DMS114 treated with DMSO at 0.1 percent for 48 hours (cell line): ENCODE measurements at regions not wholly inside any gene's neighbourhood (a gene's known extent, or its start where the extent isn't known, plus 50 kb on each side); places are given as distances from the start of the nearest gene placed in this dataset.

Experiments used
- DNase-seq: peaks from one replicate; lab custom pipeline; 2025; ENCODE audit not compliant: unreplicated experiment; lab: John Stamatoyannopoulos, UW

DNA sequence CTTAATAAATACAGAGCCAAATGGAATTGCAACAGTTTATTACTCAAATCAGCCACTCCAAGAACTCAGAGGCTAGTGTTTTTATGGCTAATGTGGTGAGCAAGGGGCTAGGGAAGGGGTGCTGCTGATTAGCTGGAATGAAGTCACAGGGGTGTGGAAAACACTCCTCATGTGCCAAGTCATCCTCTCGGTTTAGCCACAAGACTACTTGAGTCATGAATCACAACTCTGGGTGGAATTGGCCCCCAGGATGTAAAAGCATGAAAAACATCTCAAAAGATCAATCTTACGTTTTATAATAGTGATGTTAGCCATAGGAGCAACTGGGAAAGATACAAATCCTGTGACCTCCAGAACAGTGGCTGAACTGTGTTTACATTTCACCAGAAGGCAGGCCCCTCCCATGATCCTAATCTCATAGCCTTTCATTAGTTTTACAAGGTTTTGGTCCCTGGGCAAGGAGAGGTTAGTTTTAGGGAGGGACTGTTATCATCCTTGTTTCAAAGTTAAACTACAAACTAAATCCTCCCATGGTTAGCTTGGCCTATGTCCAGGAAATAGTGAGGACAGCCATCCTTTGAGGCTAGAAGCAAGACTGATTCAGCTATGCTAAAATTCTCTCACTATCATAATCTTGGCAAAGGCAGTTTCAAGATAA lies 2020.1 kb upstream of the PCDH20 start:
- no peak for DNase-seq

DNA sequence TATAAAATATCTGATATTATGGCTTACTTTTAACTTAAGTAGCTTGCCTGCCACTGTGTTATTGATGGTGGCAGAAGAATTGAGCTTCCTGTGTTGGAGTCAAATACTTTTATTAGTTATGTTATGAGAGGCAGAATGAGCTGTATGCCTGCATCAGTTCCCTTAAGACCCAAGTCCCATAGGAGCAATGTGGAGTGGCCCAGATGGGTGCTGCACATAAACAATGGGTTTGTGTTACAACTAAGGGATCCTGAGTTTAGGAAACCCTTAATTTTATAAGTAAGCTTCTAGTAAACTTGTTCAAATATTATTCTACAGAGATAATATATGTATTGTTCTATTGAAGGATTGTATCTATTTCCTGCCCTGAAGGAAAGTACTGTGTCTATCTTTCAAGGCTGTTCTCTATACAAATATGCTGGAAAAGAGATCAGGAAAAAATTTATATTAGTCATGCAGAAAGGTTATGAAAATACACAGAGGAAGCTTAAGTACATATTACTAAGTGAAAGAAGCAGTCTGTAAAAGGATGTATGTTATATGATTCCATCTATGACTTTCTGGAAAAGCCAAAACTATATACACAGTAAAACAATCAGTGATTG lies 2018.0 kb upstream of the PCDH20 start:
- DNase-seq: no peak

DNA sequence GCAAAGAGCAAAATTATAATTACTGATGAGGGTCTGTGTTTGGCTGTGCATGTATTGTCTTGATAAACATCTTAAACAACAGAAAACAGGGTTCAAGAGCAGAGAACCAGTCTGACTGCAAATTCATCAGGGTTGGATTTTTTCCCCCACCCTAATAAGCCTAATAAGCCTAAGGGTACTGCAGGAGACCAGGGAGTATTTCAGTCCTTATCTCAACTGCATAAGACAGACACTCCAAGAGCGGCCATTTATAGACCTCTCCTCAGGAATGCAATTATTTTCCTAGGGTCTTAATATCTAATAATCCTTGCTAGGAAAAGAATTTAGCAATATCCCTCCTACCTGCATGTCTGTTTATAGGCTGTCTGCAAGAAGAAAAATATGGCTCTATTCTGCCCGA lies 2011.5 kb upstream of the PCDH20 start:
- DNase-seq: no peak

DNA sequence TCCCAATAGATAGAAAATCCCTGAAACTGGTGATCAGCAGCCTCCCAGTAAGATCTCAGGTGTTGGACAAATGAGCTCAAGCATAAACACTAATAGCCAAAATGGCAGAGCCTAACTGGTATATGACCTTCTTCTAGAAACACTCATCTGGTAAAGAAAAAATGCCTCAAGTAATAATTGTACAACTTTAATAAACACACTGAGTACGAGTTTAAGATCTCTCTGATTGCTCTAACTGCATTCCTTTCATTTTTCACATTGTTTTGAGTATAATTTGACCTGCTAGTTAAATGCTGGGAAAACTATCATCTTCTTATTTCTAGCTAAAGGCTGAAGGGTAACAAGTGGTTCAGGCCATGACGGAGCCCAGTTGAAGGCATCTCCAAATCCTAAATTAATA lies 2009.5 kb upstream of the PCDH20 start:
- DNase-seq: no peak

DNA sequence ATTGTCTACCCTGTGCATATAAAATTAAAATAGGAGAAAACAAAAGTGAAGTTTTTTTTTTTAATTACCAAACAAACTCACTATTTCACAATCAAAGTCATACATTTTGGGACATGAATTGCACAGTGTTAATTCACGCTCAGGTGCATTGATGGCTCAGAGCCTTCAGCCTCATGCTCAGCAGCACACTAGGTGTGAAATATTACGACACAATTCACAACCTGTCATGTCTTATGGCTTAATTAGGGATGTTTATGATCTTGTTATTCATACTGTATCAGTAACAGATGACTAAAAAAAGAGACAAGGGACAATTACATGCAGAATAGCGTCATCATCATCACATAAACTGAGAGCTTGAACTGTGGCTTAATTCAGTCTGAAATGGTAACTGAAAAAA lies 2005.5 kb upstream of the PCDH20 start:
- no peak for DNase-seq

DNA sequence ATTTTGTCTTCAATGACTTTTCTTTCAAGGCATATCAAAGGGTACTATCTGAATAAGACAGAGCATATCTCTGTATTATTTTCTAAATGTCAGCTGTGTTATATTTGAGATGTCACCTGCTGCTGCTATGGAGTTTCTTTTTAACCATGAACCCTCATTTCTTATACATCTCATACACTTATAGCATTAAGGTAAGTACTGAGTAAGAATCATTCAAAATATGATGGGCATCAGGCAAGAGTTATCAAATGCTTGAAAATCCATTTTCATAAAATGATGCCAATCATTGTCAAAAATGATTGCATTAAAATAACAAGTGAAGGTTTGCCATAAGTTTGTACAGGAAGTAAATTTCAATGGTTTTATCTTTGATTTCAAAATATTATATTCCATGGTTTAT lies 2005.0 kb upstream of the PCDH20 start:
- DNase-seq: no peak

DNA sequence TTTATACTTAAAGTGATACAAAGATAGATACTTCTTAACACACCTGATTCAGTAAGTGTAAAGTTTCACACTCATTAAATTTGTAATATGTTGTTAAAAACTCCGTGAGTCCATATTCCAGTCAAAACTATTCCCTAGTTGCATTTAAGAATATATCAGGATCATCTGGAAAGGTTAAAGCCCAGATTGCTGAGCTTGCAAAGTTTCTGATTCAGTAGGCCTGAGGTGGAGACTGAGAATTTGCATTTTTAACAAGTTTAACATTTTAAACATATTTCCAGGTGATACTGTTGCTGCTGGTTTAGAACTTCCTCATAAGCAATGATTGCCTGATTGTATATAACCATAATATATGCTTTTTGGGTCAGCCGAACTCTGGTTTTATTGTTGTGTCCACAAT lies 1998.6 kb upstream of the PCDH20 start:
- no peak for DNase-seq

DNA sequence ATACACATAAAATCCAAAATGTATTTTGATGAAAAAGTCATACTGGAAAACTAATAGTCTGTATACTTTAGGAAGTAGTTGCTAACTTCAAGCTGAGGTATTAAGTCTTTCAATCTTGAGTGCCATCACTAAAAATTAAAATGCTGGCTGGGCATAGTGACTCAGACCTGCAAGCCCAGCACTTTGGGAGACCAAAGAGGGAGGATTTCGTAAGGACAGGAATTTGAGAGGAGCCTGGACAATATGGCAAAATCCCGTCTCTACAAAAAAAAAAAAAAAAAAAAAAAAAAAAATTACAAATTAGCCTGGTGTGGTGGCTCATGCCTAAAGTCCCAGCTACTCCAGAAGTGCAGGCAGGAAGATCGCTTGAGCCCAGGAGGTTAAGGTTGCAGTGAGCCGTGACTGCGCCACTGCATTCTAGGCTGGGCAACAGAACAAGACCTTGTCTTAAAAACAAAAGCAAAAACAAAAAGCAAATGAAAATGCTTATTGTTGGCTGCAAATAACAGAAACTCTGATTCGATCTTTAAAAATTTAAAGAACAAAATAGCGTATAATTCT lies 1994.2 kb upstream of the PCDH20 start:
- no peak for DNase-seq

DNA sequence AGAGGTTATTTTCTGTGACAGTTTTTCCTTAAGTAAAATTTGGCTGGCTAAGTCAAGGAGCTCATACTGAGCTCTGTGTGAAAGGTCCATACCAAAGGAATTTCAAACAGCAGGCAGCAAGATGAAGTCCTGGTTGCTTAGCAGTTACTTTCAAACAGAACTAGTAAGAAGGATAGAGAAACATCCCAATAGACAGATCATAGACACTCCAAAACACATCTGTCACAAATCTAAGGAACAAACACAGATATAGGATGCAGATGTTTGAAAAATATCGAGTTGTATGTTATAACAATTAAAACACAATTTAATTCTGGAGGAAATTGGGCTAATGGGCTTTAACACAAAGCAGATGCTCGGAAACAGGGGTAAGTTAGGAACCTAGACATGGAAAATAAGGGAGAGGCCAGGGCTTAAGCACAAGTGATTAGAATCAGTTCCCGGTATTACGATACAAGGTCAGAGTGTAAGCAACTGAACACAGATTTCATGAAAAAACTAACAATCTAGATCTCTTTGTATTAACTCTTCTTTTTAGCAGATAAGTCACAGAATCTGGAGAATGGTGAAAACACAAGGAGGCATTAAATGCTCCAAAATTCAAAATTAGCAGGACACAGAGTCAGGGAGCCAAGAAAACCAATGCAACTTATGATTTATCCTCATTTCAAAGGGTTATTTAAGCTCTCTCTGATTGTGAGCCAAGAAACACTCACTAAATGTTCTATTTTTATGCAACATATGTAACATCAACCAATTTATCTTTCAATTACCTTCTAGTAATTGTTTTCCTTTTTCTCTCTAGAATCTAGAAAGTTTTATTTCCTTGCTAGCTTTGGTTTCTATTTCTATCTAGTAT lies 1992.9 kb upstream of the PCDH20 start:
- DNase-seq: no peak

DNA sequence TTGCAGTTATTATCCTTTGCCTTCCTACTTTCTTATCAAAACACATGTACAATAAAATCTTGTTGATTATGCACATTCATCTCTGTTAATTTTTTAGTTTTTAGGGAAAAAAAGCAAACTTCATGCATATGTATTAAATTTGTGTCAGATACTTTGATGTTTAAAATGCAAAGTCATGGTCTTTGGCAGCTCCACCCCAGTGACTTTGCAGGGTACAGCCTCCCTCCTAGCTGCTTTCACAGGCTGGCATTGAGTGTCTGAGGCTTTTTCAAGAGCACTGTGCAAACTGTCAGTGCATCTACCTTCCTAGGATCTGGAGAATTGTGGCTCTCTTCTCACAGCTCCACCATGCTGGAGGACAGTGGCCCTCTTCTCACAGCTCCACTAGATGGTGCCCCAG lies 1988.1 kb upstream of the PCDH20 start:
- DNase-seq: no peak

DNA sequence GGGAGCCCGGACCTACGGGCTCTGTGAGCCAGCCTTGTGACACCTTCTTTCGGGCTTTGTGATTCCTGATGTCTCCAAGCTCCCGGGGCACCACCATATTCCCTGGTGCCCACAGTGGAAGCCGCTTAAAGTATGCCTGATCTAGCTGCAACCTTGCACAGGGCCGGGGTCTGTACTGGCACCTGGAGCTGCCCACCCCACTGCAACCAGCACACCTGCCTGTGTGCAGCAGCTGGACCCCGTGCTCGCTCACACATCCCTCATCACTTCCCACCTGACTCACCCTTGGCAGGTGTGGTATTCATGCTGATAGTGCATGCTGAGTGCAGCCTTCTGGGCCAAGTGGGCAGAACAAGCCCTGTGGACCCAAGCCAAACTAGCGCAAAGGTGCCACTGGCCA lies 1981.1 kb upstream of the PCDH20 start:
- no peak for DNase-seq

DNA sequence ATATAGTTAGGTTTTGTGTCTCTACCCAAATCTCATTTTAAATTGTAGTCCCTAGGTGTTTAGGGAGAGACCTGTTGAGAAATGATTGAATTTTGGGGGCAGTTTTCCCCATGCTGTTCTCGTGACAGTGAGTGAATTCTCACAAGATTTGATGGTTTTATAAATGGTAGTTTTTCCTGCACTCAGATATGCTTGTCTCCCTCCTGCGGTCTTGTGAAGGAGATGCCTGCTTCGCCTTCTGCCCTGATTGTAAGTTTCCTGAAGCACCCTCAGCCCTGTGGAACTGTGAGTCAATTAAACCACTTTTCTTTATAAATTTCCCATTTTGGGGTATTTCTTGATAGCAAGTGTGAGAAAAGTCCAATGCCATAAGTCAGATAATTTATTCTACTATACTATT lies 1977.5 kb upstream of the PCDH20 start:
- no peak for DNase-seq

DNA sequence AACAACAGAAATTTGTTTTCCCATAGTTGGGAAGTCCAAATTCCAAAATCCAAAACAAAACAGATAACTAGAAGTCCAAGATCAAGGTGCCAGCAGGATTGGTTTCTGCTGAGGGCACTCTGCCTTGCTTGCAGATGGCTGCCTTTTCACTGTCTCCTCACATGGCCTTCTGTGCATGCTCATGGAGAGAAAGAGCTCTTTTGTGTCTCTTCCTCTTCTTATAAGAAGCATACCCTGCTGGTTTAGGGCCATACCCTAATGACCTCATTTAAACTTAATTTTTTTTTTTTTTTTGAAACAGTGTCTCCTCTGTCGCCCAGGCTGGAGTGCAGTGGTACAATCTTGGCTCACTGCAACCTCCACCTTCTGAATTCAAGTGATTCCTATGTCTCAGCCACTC lies 1974.1 kb upstream of the PCDH20 start:
- no peak for DNase-seq

DNA sequence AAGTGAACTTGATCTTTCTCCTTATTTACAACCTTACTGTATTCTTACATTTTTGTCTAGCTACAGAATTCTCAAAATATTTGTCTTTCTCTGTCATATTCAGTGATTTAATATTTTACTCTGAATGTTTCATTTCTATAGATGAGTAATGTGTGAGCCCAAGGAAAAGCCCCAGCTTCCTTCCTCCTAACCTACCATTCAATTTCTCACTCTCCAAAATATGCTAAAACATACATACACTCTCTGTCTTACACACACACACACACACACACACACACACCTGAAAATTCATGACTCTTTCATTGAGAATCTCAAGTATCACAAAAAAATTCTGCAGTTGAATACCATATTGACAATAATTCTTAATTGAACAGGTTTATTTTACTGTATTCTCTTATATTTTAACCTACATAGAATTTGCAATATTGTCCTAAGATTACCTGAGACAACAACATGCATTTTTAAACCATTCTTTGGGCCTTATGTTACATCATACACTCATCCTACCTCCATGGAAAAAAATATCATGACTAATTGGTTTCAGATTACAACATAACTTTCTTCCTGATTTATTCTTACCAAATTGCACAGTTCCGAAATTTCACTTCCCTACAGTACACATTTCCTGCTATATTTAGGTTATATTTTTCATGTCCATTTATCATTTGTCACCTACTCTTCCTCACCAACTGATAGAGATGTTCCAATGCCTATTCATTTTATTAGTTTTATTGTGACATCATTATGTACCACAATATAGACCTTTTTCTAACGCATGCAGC lies 1965.6 kb upstream of the PCDH20 start:
- no peak for DNase-seq

DNA sequence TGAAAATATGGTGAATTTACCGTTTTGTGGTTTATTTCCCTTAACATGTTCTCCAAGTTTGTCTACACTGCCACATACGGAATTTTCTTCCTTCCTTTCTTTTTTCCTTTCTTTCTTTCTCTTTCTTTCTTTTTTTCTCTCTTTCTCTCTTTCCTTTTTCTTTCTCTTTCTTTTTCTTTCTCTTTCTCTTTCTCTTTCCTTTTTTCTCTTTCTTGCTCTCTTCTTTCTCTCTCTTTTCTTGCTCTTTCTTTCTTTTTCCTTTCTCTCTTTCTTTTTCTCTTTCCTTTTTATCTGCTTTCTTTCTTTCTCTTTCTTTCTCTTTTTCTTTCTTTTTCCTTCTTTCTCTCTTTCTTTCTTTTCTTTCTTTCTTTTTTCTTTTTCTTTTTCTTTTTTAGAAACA lies 1962.3 kb upstream of the PCDH20 start:
- no peak for DNase-seq

DNA sequence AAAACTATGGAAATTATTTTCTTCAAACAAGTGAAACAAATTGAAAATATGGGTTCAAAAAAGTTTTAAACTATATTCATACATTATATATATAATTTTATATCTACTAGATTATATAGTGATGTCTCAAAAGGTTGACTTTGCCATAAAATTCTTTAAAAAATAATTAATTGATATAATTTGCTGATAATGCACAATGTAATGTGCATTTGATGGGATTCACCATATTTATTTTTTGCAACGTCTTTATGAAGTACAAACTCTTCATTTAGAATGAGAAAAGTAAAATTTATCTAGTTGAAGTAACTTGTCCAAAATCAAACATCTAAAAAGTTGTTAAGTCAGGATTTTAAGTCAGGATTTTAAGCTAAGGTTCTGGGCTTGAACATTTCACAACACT lies 1954.5 kb upstream of the PCDH20 start:
- DNase-seq: no peak

DNA sequence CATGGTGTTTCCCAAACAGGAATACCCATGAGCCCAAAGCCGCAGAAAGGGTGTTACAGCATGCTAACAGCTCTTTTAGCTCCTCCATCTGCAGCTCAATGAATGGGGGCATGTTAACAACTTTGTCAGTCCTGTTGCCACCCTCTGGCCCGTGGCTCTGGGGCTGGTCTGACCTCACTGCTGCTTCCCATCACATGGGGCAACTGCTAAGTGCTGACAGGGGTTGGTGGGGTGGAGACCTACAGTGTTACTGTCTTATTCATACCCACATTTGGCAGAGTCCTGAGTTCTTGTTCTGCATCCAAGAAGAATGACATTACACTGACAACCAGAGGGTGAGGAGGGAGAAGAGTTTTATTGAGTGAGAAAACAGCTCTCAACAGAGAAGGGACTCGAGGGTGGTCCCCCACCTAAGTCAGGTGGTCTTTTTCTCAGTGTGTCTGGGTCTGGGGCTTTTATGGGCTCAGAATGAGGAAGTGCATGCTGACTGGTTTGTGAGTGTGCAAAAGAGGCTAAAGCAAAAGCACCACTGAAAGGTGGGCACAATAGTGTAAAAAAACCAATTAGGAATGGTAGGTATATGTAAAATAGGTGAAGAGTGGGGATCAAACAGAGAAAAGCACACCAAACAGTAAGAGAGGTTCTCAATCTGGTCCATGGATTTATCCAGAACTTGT lies 1952.0 kb upstream of the PCDH20 start:
- no peak for DNase-seq

DNA sequence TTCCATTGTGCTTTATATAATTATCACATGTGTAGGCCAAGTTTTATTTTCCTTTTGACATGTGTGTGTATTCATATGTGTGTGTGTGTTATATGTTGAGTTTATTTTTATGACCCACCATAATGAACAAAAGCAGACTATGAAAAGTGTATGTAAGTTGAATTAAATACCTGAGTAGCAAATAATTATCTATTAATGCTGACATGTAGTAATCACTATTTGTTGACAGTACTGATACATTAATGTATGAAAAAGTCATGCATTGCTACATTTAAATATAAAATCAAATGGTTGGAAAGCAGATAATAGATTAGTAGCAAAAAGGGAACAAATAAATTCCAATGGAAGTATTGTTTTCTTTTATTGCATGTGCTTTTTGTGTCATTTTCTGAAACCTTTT lies 1948.5 kb upstream of the PCDH20 start:
- no peak for DNase-seq

DNA sequence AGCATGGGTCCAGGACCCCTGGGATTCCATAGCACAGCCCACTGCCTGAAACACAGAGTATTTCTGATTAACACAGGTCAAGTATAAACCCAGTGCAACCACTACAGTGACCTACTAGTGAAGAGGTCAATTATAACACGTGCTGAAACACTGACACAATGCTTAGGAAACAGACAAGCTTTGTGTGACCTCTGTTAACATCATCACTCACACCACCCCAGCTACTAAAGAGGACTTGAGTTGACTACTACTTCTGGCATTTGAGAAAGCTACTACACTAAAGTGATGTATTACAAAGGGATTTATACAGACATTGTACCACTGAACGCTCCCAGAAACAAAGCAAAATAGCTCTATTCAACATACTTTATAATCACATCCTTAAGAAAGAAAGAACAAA lies 1935.9 kb upstream of the PCDH20 start:
- DNase-seq: no peak

DNA sequence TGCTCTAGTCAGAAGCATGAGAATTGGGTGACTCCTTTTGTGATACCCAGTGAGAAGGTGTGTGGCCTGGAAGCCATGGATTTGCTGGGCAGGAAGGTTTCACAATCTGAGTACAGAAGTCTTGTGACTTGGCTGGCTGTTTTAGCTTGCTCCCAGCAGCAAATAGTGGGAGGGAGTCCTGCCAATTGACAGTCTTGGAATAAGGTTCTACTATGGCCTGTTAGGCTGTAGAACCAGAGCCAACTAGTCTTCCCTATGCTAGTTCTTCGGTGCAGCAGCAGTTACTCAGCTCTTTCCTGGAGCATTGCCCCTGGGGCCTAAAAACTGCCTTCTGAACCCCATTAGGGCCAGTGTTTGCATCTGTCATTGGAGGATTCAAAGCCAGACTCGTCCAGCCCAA lies 1935.4 kb upstream of the PCDH20 start:
- no peak for DNase-seq

DNA sequence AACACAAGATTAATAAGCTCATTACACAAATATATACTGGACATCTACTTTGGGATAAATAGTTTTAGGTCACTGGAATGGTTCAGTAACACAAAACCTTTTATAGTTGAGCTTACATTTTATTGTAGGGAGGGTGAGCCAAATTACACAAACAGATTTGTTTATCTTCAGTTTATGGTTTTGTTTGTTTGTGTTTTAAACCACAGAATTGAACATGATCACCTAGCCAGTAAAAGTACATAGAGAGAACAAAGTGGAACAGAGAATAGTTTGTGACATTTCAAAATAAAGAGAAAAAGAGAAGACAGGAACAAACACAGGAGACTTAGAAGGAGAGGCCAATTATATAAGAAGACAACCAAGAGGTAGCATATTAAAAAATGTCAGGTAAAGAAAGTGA lies 1930.2 kb upstream of the PCDH20 start:
- no peak for DNase-seq
